Bronchial epithelial cell (primary cell): ENCODE measurements at regions not wholly inside any gene's neighbourhood (a gene's known extent, or its start where the extent isn't known, plus 50 kb on each side); places are given as distances from the start of the nearest gene placed in this dataset.

Experiments
- DNase-seq: peaks from one replicate; pipeline ENCODE4 v3.0.0-alpha.2; 2010; ENCODE audit warnings: low read depth
- FAIRE-seq: peaks from 2 replicates; lab custom pipeline; 2011; peaks lifted over from hg19 to GRCh38; lab: Jason Lieb, UNC
- H3K27me3 ChIP-seq: 2 replicates; pipeline ENCODE4 v1.5.1; 2011; ENCODE audit warnings: low read length; ENCODE audit not compliant: control insufficient read depth, insufficient read depth
- H3K36me3 ChIP-seq: 2 replicates; pipeline ENCODE4 v1.5.1; 2011; ENCODE audit warnings: low read length; ENCODE audit not compliant: control insufficient read depth, insufficient read depth
- H3K4me3 ChIP-seq: 2 replicates; pipeline ENCODE4 v1.5.1; 2011; ENCODE audit warnings: mild to moderate bottlenecking, low read depth, low read length, control low read depth
- CTCF ChIP-seq: IDR thresholded peaks from 2 replicates; pipeline ENCODE4 v1.5.1; 2011; ENCODE audit warnings: mild to moderate bottlenecking, moderate library complexity, low read length, control low read depth, inconsistent platforms; ENCODE audit not compliant: insufficient read depth, severe bottlenecking

- no peaks in the 10 kb centered on the region for H3K27me3 ChIP-seq
These were observed 106.3 kb downstream of the HNRNPD start for GRCh38 chr4:82267506-82267905.

GRCh38 chr4:82266345-82266744 lies 107.4 kb downstream of the HNRNPD start:
- Histone ChIP-seq H3K36me3 (no peaks in the 10 kb centered on the region), H3K27me3 (no peaks in the 10 kb centered on the region), H3K4me3 (no peak overlapping the region)
- no peak for DNase-seq
- no peak for FAIRE-seq
- TF ChIP-seq CTCF = no peak

More at GRCh38 chr4:82267506-82267905, 106.3 kb downstream of the HNRNPD start:
- no peak for TF ChIP-seq CTCF
- no peak for DNase-seq
- FAIRE-seq = no peak
- no peak overlapping the region for H3K4me3 ChIP-seq
- H3K36me3 ChIP-seq = no peaks in the 10 kb centered on the region

GRCh38 chr4:82261084-82261483 lies 112.7 kb downstream of the HNRNPD start:
- no peak for DNase-seq
- no peak for TF ChIP-seq CTCF
- Histone ChIP-seq H3K27me3 (no peaks in the 10 kb centered on the region), H3K36me3 (no peaks in the 10 kb centered on the region), H3K4me3 (no peak overlapping the region)
- no peak for FAIRE-seq

GRCh38 chr4:82260632-82261031 lies 113.2 kb downstream of the HNRNPD start:
- no peak for TF ChIP-seq CTCF
- FAIRE-seq (no peak), DNase-seq (no peak)
- no peaks in the 10 kb centered on the region for H3K27me3 ChIP-seq
- no peak overlapping the region for H3K4me3 ChIP-seq
- no peaks in the 10 kb centered on the region for H3K36me3 ChIP-seq

- no peak for DNase-seq
- Histone ChIP-seq H3K36me3 (no peaks in the 10 kb centered on the region), H3K27me3 (no peaks in the 10 kb centered on the region), H3K4me3 (no peak overlapping the region)
- FAIRE-seq = no peak
- TF ChIP-seq CTCF = no peak
These were observed 117.1 kb downstream of the HNRNPD start for GRCh38 chr4:82256718-82257117.

GRCh38 chr4:82255657-82256056 lies 118.1 kb downstream of the HNRNPD start:
- no peak for FAIRE-seq
- Histone ChIP-seq H3K4me3 (no peak overlapping the region), H3K27me3 (no peaks in the 10 kb centered on the region), H3K36me3 (no peaks in the 10 kb centered on the region)
- DNase-seq = no peak
- no peak for TF ChIP-seq CTCF
